GM18507 (cell line): ENCODE measurements at regions not wholly inside any gene's neighbourhood (a gene's known extent, or its start where the extent isn't known, plus 50 kb on each side); places are given as distances from the start of the nearest gene placed in this dataset.
A peak's percentile ranks its signal among the peaks of the same experiment; 100 is the strongest.

ENCODE experiments used
- DNase-seq: peaks from one replicate; pipeline ENCODE4 v3.0.0; 2011; ENCODE audit warnings: low read depth; ENCODE audit not compliant: insufficient read length; ENCODE audit errors: extremely low spot score
- FAIRE-seq: peaks from 2 replicates; lab custom pipeline; 2011; peaks lifted over from hg19 to GRCh38; lab: Jason Lieb, UNC

DNA sequence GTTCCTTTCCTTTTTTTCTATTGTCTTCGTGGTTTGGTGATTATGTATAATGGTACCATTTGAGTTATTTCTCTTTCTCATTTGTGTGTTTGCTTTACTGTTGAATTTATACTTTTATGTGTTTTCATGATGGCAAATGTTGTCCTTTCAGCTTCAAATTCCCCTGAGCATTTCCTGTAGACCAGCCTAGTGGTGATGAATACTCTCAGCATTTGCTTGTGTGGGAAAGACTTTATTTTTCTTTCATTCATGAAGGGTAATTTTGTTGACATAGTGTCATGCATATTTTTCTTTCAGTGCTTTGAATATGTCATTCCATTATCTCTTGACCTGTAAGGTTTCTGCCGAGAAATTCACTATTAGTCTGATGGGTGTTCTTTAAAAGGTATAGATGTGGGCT is 166.6 kb upstream of the GORAB start:
- no peak for FAIRE-seq
- DNase-seq = no peak

GRCh38 chr1:170366980-170367379 is 165.0 kb upstream of the GORAB start:
- DNase-seq = no peak
- no peak for FAIRE-seq

DNA sequence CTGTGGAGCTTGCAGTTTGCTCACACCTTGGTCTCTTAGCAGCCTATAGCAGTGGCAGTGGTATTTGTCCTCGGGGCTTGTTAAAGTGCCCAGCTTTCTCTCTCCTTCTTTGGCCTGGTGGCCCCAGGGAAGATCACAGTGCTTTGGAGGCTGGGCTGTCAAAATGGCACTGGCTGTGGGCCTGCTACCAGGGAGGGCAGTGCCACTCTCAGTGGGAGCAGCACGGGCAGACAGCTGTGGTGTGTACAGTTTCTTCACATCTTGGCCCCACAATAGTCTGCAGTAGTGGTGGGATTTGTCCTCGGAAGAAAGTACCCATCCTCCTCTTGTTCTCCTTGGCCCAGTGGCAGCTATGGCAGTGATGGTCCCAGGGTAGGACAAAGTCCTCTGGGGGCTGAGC is 164.4 kb upstream of the GORAB start:
- DNase-seq (no peak), FAIRE-seq (no peak)

DNA sequence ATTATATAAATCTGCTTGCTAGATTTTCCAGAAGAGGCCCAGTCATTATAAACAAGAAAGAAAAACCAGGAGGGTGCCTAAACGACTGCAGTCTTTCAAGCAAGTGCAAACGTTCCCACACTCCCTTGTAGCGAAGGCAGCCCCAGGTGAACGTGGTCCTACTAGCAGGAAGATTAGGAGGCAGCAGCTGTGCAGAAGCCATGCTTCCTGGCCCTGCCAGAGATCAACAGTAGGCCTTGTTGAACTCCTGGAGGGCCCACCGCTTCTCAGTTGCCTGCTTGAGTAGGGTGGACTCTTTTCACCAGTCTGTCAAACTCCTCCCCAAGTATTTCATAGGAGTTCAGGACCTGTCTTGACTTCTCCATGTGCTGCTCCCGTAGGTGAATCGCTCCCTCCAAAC is 163.0 kb upstream of the GORAB start:
- no peak for DNase-seq
- FAIRE-seq = no peak

DNA sequence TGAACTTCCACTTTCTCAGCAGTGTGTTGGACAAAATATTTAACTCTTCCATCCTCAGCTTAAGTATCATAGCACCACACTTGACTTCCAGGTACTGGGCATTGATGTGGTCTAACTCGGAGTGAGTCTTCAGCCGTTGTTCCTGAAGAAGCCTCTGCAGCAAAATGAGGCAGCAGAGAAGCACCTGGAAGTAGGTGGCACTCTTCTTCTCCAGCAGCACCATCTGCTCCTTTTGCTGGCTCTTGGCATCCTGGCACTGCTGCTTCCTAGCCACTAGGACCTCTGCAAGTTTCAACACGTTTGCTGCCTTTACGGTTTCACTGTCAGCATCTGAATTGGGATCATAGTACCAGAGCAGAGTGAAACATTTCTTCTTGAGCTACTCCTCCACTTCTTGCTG is 162.5 kb upstream of the GORAB start:
- no peak for DNase-seq
- FAIRE-seq = no peak

- no peak for DNase-seq
- no peak for FAIRE-seq
These were observed 161.9 kb upstream of the GORAB start for GRCh38 chr1:170370087-170370486.

- no peak for DNase-seq
- no peak for FAIRE-seq
These were observed 156.8 kb upstream of the GORAB start for GRCh38 chr1:170375082-170375723.

DNA sequence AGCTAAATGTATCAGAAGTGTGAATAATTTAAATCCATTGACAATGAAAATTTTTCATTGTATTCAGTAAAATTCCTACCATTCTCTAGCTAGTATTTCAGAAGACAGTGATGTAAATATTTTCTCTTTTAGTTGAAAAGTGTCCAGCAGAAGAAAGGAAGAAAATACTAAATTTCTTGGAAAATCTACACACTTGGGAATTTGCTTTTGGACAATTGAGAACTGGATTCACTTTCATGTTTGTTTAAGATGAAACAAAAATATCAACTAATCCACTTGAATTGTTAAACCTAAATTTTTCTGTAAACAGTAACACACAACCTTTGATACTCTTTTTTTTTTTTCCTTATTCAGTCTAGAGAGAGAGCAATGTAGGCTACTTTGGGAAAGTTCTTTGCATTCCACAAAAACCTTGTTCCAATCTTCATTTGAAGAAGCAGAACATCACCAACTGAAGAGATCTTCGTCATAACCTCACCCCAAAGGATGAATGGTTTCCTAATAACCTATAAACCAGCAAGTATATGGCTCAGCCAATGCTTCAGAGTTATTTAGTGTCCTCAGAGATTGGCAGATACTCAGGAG is 155.1 kb upstream of the GORAB start:
- FAIRE-seq = peak; percentile 12
- no peak for DNase-seq

- FAIRE-seq = peak; percentile 63
These were observed 154.5 kb upstream of the GORAB start for GRCh38 chr1:170377440-170377839.

GRCh38 chr1:170377896-170378634 is 153.9 kb upstream of the GORAB start:
- DNase-seq (no peak), FAIRE-seq (peak; percentile 50)

More at GRCh38 chr1:170377440-170377839, 154.5 kb upstream of the GORAB start:
- DNase-seq = no peak

GRCh38 chr1:170385750-170386149 is 146.2 kb upstream of the GORAB start:
- FAIRE-seq (no peak), DNase-seq (no peak)

- DNase-seq (no peak), FAIRE-seq (no peak)
These were observed 143.5 kb upstream of the GORAB start for GRCh38 chr1:170388489-170388888.

GRCh38 chr1:170395149-170395548 is 136.8 kb upstream of the GORAB start:
- DNase-seq (no peak), FAIRE-seq (no peak)

DNA sequence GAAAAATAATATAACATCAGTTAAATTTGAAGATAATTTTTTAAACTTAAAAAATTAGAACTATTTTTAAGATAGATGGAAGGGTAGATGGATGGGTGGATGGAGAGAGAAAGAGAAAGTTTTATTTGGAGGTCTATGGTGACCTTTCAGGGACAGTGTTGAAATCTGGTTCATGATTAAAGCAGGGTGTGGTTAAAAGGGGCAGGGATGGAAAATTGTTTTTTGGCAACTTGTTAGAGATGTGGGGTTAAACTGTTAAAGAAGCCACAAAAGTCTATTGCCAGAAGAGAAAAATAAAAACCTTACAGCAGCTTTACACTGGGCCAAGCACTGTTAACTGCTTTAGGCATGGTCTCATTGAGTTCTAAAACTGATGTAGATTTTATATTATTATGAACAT is 134.9 kb upstream of the GORAB start:
- DNase-seq (no peak), FAIRE-seq (no peak)

DNA sequence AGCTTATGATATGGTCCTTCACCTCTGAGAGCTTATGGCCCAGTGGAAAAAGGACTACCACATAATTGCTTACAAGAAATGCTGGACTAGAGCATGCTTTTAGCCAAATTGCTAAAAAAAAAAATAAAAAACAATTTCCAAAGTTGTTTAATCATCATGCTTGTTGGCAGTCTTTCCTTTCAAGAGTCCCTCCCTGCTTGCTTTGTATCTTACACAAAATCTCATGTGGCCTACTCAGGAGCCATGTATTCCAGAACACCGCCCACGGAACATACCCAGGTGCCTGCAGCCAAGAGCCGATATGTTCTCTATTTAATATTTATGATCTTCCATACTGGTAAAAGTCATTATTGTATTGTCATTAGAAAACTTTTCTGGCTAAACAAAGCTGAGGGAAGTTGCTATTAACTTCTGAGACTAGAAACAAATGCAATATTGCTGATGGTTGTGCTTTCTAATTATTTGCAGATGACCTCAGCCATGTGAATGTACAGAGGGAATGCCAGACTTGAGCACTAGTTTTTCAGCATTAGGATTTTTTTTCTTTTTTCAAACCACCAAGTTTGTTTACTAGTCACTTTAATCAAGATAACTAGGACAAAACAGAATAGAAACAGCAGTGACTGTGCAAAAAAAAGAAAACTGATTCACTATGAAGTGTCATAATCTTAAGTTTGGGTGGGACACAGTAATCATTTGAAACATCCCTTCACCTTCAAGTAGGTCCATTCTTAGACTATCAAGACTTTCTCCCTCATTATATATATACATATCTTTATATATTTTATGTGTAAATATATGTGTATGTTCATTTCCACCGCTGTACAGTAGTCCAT is 129.3 kb upstream of the GORAB start:
- DNase-seq (no peak), FAIRE-seq (no peak)

GRCh38 chr1:170407138-170407537 is 124.8 kb upstream of the GORAB start:
- no peak for DNase-seq
- FAIRE-seq = no peak

DNA sequence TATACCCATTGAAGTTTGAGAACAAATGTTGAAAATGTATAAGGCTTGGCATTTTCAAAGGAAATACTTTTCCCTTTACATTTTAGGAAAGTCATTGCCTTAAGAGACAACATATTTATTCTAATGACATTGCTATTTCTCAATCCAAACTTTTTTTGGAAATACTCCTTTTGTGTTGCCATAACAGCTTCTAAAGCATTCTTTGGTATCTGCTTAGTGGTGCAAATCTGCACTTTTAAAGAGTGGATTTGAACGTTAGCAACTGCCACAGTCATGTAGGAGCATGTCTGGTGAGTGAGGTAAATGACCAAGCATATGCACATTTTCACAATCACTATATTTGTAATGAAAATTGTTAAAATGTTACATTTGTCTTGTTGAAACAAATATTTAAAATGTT is 124.4 kb upstream of the GORAB start:
- DNase-seq (no peak), FAIRE-seq (no peak)

- FAIRE-seq = no peak
These were observed 121.4 kb upstream of the GORAB start for GRCh38 chr1:170410401-170411166.

GRCh38 chr1:170414989-170415709 is 116.8 kb upstream of the GORAB start:
- DNase-seq = no peak
- no peak for FAIRE-seq

More at GRCh38 chr1:170410401-170411166, 121.4 kb upstream of the GORAB start:
- DNase-seq = no peak
